IPS-NIHi7 (cell line): ENCODE measurements at regions not wholly inside any gene's neighbourhood (a gene's known extent, or its start where the extent isn't known, plus 50 kb on each side); places are given as distances from the start of the nearest gene placed in this dataset.
"Not testable (repeated sequence)": the region's sequence is repeated elsewhere in the genome, so short reads cannot be mapped to it uniquely, and the experiment has no call there.

Source experiments
- DNase-seq: peaks from one replicate; pipeline ENCODE4 v3.0.0; 2012; ENCODE audit warnings: mixed read lengths; ENCODE audit errors: extremely low spot score

DNA sequence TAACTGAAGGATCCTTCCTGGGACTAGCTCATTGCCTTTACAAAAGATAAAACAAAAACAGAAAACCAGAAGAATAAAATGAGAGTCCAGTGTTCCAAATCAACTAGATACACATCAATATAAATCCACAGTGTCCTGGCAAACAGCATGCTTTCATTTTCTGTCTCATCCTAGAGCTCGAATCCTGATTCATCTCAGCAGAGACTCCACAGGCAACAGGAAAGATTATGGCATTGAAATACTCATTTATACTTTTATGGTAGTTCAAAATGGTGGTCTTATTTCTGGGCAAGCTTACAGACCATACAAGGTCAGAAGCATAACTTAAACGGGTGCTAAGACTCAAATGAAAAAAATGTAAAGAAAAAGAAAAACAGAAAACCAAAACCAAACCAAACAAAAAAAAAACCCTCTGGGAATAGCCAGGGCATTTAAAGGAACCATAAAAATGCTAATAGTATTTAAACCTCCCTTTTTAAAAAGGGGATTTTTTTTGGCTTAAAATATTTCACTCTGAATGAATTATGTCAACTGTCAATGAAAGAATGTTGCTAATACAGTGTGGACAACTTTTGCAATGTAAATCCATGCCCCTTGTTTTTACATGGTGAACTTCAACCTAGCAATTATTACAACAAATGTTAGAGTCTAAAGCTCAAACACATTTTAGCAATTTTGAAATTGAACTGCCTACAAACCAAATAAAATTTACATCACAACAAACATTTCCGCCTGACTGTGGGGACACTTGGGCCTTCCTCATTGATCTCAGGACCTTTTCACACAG is 57.9 kb downstream of the GPR101 start:
- DNase-seq = no peak

DNA sequence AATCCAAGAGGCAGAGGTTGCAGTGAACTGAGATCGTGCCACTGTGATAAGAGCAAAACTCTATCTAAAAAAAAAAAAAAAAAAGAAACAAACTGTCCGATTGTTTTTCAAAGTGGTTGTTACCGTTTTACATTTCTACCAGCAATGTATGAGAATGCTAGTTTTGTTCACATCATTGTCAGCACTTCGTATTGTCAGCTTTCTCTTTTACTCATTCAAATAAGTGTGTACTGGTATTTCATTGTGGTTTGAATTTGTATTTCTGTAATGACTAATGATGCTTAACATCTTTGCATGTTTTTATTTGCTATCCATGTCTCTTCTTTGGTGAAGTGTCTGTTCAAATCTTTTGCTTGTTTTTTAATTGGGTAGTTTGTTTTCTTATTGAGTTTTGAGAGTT is 65.8 kb downstream of the GPR101 start:
- DNase-seq = no peak

DNA sequence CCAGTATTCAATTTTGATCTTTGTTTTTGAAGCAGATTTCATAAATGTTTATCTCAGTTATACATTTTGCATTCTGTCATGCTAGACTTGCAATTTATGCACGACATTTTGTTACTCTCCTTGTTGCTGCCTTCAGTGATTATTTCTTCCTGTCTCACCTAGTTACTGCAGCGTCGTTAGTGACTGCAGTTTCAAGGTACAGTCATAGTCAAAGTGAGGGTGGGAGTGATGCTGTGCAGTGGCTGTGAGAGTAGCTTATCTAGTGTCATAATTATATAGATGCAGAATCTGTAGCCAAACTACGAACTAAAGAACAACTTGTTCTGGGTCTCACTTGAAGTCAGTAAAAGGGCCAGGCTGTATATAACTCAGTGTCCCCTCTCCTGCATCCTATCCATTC is 69.8 kb downstream of the GPR101 start:
- no peak for DNase-seq

DNA sequence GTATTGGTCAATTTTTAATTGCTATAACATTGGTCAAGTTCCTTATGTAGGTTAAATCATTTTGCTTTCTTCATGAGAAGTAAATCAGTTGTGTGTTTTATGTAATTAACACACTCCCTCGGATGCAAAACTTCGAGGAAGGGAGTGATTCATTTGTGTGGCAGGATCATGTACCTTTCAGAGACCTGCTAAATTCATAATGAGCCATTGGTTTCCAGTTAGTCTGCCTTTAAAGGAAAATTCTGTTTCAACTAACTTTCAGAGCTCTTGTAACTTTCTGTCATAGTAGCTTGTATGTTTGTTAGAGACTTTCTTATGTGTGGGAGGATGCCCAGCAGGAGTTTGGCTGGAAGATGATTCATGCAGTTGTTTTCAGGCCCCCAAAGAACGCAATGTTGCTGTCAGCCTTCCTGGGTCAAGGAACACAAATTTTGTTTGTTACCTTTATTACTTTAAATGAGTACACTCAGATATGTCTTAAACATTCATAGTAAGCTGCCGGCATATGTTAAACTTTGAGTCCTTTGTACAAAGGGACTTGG is 72.1 kb downstream of the GPR101 start:
- peak; percentile 12 for DNase-seq

DNA sequence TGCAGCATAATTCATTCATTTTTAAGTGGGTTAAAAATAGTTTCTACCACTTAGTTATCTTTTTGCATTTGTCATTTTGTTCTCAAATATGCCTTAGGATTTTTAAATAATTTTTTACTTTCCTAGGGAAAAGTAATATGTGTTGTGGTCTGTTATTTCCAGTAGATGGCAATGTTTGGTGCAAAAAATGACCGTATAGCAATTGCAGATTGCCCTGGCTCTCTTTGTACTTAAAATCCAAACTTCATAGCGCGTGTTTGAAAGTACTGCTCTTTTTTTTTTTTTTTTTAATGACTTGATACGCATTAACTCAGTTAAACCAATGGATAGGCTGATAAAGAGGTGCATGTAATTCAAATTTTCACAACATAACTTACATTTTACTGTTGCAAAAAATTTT is 74.4 kb upstream of the RBMX start:
- no peak for DNase-seq

DNA sequence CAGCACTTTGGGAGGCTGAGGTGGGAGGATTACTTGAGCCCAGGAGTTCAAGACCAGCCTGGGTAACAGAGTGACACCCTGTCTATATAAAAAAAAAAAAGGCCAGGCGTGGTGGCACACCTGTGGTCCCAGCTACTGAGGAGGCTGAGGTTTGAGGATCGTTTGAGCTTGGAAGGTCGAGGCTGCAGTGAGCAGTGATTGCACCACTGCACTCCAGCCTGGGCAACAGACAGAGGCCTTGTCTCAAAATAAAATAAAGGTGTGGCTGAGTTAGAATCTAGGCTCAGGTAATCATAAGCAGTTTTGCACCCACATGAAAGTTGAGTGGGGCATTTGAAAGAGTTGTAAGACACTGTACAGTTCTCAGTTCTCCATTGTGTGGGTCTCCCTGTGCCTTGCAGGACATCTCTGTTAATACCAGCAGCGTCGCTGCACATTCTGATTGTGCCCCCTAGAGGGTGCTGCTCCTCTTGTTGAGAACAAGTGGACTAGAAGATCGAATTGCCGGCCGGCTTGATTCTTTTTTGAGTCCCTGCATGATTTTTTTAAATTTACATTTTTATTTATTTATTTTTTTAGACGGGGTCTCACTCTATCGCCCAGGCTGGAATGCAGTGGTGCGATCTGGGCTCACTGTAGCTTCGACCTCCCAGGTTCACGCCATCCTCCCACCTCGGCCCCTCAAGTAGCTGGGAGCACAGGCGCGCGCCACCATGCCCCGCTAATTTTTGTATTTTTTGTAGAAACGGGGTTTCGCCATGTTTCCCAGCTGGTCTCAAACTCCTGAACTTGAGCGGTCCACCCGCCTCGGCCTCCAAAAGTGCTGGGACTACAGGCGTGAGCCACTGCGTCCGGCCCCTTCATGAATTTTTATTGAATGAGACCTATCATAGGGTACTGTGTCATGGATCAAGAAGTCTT is 73.6 kb upstream of the RBMX start:
- DNase-seq = peak; percentile 74

DNA sequence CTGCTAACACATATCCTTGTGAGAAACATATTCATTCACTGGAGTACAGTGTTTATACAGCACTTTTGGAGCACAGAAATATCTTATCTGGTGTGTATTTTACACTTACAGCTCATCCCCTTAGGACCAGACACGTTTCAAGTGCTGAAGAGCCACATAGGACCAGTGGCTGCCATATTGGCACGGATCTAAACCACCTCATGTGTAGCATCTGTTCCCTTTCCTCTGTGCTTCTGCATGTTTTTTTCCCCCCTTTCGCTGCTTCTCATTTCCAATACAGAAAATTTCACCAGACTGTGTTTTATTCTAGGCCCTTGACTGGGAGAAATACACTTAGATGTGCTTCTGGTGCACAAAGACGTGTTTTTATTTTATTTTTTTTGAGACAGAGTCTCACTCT is 69.7 kb upstream of the RBMX start:
- DNase-seq = no peak

DNA sequence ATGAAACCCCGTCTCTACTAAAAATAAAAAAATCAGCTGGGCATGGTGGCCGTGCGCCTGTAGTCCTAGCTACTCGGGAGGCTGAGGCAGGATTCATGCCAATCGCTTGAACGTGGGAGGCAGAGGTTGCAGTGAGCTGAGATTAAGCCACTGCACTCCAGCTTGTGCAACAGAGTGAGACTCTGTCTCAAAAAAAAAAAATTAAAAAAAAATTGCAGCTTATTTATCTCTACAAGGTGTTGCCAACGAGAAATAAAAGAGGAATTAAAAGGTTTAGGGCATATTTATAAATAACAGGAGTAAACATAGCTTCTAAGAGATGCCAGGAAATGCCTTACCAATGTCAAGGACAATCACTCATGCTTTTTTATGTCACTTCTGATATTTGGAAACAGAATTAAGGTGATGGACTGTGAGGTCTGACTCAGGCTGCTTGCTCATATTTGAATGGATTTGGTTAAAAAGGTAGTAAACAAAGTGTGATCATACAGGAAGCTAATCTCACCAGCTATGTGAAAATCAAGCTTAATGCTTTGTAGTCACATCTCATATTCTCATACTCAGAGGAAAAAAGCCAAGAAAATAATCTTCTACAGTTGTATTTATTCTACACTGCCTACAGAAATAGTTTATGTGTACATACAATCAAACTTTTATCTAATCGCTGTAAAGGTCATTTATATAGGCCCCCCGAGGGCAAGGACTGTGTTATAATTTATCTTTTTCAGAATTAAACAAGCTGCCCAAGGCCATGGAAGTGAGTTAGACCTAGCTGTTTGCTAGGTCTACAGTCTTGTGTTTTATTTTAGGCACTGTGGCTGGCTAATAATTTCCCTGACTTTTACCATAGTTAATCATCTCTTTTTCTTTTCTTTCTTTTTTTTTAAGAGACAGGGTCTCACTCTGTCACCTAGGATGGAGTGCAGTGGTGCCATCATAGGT is 61.1 kb upstream of the RBMX start:
- DNase-seq = no peak

DNA sequence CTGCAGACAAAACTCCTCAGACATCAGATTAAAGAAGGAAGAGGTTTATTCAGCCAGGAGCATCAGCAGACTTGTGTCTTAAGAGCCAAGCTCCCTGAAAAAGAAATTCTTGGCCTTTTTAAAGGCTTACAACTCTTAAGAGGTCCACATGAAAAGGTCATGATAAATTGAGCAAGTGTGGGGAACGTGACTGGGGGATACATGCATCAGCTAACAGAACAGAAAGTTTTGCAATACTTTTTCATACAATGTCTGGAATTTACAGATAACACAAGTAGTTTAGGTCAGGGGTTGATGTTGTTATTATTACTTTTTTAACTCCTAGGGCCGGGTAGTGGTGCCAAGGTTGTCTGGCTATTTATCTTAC is 55.6 kb upstream of the RBMX start:
- DNase-seq = no peak

DNA sequence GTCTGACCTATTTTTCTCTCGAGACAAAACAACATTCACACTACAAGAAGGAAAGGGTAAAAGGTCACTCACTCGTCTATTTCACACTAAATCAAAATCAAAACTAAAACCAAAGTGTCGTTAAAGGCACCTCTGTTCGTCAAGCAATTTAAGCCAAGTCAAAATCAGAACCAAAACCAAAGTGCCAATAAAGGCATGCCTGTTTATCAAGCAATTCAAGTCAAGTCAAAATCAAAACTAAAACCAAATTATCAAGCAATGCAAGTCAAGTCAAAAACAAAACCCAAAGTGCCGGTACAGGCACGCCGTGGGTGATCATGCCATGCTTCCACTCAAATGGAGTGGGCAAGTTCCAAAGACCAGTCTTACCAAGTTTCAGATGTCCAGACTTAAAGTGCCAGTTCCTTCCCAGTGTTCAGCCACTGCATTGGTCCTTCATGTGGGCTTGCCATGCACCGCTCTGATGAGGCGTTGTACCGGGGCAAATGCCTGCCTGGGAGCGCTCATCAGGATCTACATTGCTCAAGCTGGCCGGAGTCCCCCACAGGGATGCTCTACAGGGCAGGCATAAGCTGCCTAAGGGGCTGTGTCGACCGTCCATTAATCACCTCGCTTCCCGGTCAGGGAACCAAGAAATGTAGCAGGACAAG is 55.1 kb upstream of the RBMX start:
- DNase-seq = not testable (repeated sequence)

DNA sequence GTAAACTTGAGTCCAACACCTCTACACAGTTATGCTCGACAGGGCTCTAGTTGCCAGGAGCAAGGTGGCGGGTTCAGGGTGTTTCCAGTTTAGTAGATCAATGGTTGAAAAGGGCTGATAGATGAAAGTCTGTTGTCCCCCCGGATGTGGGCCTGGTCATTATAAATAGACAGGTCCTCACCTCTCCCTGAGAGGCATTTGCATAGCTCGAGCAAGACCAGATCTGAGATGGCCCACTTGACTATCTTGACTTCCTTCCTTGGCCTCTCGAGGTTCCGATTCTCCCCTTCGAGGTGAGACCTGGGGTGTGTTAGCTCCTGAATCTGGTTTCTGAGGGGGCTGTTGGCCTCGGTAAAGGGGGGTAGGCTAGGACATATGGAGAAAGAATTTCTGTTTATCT is 54.1 kb upstream of the RBMX start:
- not testable (repeated sequence) for DNase-seq

DNA sequence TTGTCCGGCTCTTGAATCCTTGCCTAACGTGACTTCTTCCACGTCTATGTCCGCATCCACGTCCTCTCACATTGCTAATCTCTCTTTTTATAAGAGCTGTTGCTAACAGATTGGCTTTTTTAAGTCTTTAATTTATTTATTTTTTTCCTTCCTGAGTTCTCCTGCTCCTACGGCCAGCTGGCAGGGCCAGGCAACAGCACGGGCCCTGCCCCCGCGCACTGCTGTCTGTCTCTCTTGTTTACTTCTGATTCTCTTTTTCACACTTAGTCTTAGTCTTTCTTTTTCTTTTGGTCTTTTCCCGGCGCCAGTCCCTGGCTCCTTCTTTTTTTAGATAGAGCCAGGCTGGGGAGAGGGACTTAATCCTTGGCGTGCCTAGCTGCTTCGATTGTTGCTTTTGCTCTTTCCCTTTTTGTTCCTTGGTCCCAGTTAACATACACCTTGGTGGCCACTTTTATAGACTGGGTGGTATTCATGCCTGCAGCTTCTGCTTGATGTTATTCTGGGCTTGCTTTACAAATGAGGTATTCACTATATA is 53.2 kb upstream of the RBMX start:
- no peak for DNase-seq

DNA sequence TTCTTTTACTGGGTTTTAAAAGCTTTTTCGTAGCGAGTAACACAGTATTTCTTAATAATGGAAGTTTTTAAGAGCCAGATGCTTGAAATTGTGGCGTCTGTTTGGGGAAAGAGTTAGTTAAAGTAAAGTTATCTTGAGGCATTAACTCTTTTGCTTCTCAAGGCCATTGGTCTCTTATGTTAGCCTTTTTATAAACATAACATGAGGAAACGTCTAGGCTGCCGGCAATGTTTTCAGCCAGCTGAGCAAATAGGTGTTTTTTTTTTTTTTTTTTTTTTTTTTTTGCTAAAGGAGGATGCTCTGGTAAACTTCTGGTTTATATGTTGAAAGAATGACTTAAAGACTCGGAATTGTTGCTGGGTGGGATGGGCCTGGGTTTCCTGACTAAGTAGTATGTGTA is 51.1 kb upstream of the RBMX start:
- no peak for DNase-seq
